BLaER1 treated with 17β-estradiol and CSF1 and Interleukin-3, amounts not matched to agents 10 nM and 100 nM (cell line): ENCODE measurements at regions not wholly inside any gene's neighbourhood (a gene's known extent, or its start where the extent isn't known, plus 50 kb on each side); places are given as distances from the start of the nearest gene placed in this dataset.
A peak's percentile ranks its signal among the peaks of the same experiment; 100 is the strongest.

ENCODE experiments used
- H3K27ac ChIP-seq, 11 experiments: shearing (Covaris generic); formaldehyde crosslinking; 2 replicates each; pipeline ENCODE4 v1.8.1; 2022
- H3K27me3 ChIP-seq, 11 experiments: shearing (Covaris generic); formaldehyde crosslinking; 2 replicates each; pipeline ENCODE4 v1.8.1; 2022
- H3K36me3 ChIP-seq, 11 experiments: shearing (Covaris generic); formaldehyde crosslinking; 2 replicates each; pipeline ENCODE4 v1.8.1; 2022
- H3K4me1 ChIP-seq, 10 experiments: shearing (Covaris generic); formaldehyde crosslinking; 2 replicates each; pipeline ENCODE4 v1.8.1; 2022
- H3K4me2 ChIP-seq, 11 experiments: shearing (Covaris generic); formaldehyde crosslinking; 2 replicates each; pipeline ENCODE4 v1.8.1; 2022
- H3K4me3 ChIP-seq, 10 experiments: shearing (Covaris generic); formaldehyde crosslinking; 2 replicates each; pipeline ENCODE4 v1.8.1; 2022
- H3K9ac ChIP-seq, 11 experiments: shearing (Covaris generic); formaldehyde crosslinking; 2 replicates each; pipeline ENCODE4 v1.8.1; 2022
- H3K9me3 ChIP-seq, 11 experiments: shearing (Covaris generic); formaldehyde crosslinking; replicated peaks in 1 of 11; 2 replicates each; pipeline ENCODE4 v1.8.1; 2022
- H4K20me1 ChIP-seq, 11 experiments: shearing (Covaris generic); formaldehyde crosslinking; 2 replicates each; pipeline ENCODE4 v1.8.1; 2022
- Cebpa-rat ChIP-seq, 11 experiments: shearing (Covaris generic); IDR thresholded peaks; 2 replicates each; pipeline ENCODE4 v1.8.1; 2022

DNA sequence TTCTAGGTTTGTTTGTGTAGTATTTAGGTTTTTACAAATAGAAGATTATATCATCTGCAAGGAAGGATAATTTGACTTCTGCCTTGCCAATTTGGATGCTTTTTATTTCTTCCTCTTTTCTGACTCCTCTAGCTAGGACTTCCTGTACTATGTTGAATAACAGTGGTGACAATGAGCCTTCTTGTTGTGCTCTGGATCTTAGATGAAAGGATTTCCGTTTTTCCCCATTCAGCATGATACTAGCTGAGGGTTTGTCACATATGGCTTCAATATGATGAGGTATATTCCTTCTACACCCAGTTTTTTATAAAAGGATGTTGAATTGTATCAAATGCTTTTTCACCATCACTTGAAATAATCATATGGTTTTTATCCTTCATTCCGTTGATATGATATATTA is 101.4 kb downstream of the FBXO4 start:
- TF ChIP-seq Cebpa-rat (IDR thresholded peaks at IDR 0.05), result no peak
- Histone ChIP-seq H3K4me2 (no peak overlapping the region), H3K4me3 (no peak overlapping the region), H3K9ac (no peak overlapping the region), H3K36me3 (no peaks in the 10 kb centered on the region), H3K27me3 (no peaks in the 10 kb centered on the region), H3K4me1 (no peaks in the 10 kb centered on the region), H3K9me3 (peaks cover 0 to 8% (median 0%) of the 10 kb centered on the region in 11 experiments; a peak in 2 of 22 replicates), H3K27ac (no peak overlapping the region), H4K20me1 (no peaks in the 10 kb centered on the region)

DNA sequence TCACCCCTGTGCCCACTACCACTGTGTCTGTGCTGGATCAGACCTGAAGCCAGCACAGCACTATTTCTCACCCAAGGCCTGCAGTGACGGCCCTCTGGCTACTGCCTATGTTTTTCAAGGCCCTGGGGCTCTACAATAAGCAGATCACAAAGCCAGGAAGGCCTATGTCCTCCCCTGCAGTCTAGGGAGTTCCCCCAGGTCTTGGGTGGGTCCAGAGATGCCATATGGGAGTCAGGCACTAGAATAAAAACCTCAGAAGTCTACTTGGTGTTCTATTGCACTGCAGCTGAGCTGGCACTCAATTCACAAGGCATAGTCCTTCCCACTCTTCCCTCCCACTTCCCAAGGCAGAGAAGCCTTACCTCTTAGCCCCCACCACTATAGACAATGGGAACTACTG is 107.1 kb downstream of the FBXO4 start:
- Histone ChIP-seq H4K20me1 (no peaks in the 10 kb centered on the region), H3K4me1 (peaks cover 0 to 5% (median 0%) of the 10 kb centered on the region in 10 experiments; a peak in 6 of 20 replicates), H3K36me3 (no peaks in the 10 kb centered on the region), H3K9ac (no peak overlapping the region), H3K27ac (no peak overlapping the region), H3K4me2 (no peak overlapping the region), H3K9me3 (no peaks in the 10 kb centered on the region), H3K27me3 (no peaks in the 10 kb centered on the region), H3K4me3 (no peak overlapping the region)
- no peak for TF ChIP-seq Cebpa-rat (IDR thresholded peaks at IDR 0.05)

DNA sequence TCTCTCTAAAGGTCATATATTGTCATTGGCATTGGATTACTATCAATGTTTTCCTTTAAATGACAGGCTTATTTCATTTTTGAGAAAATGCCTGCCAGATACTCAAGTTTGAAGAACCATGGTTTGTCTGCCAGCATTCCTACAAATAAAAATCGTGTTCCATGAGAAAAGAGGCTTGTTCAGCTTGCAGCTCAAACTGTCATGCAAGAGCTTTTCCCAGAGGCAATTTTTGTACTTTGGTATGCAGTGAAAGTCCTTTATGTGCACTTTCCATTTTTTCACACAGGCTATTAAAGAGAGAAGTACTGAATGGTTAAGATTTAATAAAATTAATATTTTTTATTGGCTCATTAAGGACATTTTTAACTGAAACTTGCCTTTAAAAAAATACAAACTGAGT is 110.4 kb downstream of the FBXO4 start:
- no peak overlapping the region for H3K4me3 ChIP-seq
- H3K27ac ChIP-seq, result no peak overlapping the region
- no peak overlapping the region for H3K9ac ChIP-seq
- no peaks in the 10 kb centered on the region for H3K27me3 ChIP-seq
- H3K36me3 ChIP-seq, result no peaks in the 10 kb centered on the region
- no peaks in the 10 kb centered on the region for H3K9me3 ChIP-seq
- peaks cover 0 to 15% (median 0%) of the 10 kb centered on the region in 10 experiments; a peak in 7 of 20 replicates for H3K4me1 ChIP-seq
- no peaks in the 10 kb centered on the region for H4K20me1 ChIP-seq
- no peak overlapping the region for H3K4me2 ChIP-seq
- no peak for TF ChIP-seq Cebpa-rat (IDR thresholded peaks at IDR 0.05)

DNA sequence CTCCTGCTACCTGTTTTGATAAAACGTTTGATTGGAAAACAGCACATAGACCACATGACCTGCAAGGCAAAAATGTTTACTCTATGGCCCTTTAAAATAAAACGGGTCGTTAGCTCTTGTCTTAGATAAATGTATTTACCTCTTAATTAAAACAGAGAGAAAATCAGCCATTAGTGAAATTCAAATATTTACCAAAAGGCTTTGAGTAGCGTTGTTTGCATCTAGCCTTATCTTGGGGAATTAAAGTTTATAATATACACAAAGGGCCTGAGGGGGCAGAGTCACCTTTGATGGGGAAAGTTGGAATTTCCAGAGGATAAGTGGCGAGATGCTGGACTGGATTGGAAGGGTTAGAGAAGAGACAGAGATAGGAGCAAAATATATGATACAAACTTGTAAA is 111.3 kb downstream of the FBXO4 start:
- Histone ChIP-seq H3K9me3 (no peaks in the 10 kb centered on the region), H3K9ac (no peak overlapping the region), H3K27me3 (no peaks in the 10 kb centered on the region), H3K4me2 (no peak overlapping the region), H3K36me3 (no peaks in the 10 kb centered on the region), H3K4me1 (peaks cover 0 to 15% (median 0%) of the 10 kb centered on the region in 10 experiments; a peak in 7 of 20 replicates), H3K27ac (no peak overlapping the region), H4K20me1 (no peaks in the 10 kb centered on the region), H3K4me3 (no peak overlapping the region)
- no peak for TF ChIP-seq Cebpa-rat (IDR thresholded peaks at IDR 0.05)

DNA sequence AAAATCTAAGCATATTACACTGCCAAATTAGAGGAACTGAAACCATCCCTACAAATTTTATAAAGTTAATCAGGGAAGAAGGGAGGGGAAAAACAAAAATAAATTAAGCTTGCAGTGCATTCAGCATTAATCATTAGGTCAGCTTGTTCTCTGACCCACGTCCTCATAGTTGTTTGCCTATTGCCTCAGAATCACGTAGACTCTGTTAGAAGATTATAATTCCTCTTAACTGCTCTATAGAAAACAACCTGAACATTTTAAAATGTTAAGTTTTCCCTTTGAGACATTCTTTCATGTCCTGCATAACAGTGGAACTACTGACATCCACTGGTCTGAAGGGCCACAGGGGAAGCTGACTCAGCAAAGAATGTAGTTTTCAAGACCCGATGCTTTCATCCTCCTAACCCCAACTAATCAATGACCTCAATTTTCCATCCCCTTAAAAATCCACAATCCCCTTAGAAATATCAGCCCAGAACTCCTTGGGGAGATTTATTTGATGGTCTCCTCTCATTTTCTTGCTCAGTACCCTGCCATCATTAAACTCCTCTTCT is 112.4 kb downstream of the FBXO4 start:
- H3K4me2 ChIP-seq, result peak overlapping the region in 4 of 11 experiments; percentile 3 to 67 (median 32); a peak in 6 of 22 replicates
- H3K9ac ChIP-seq, result no peak overlapping the region
- H3K36me3 ChIP-seq, result no peaks in the 10 kb centered on the region
- peaks cover 0 to 15% (median 0%) of the 10 kb centered on the region in 10 experiments; a peak in 7 of 20 replicates for H3K4me1 ChIP-seq
- no peaks in the 10 kb centered on the region for H3K27me3 ChIP-seq
- no peaks in the 10 kb centered on the region for H4K20me1 ChIP-seq
- H3K9me3 ChIP-seq, result no peaks in the 10 kb centered on the region
- H3K27ac ChIP-seq, result 0 out of 22 replicates have a peak overlapping the region, but pooled peaks of 1 of the 11 experiments have one; percentile 15
- H3K4me3 ChIP-seq, result no peak overlapping the region
- TF ChIP-seq Cebpa-rat (IDR thresholded peaks at IDR 0.05), result no peak

DNA sequence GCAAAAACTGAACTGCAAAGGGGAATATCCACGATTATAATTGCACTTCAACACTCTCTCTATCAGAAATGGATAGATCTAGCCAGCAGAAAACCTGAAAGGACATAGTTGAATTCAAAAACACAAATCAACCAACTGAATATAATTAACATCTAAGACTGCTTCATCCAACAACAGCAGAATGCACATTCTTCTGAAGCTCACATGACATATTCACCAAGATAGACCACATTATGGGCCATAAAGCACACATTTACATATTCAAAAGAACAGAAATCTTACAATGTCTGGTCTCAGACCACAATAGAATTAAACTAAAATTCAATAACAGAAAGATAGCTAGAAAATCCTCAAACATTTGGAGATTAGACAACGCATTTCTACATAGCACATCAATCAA is 118.3 kb downstream of the FBXO4 start:
- H3K9ac ChIP-seq, result no peak overlapping the region
- no peak overlapping the region for H3K4me3 ChIP-seq
- no peak overlapping the region for H3K27ac ChIP-seq
- no peaks in the 10 kb centered on the region for H3K36me3 ChIP-seq
- no peaks in the 10 kb centered on the region; a peak in 1 of 22 replicates for H3K9me3 ChIP-seq
- H3K4me2 ChIP-seq, result no peak overlapping the region
- H3K27me3 ChIP-seq, result no peaks in the 10 kb centered on the region
- no peak for TF ChIP-seq Cebpa-rat (IDR thresholded peaks at IDR 0.05)
- H3K4me1 ChIP-seq, result no peaks in the 10 kb centered on the region
- H4K20me1 ChIP-seq, result no peaks in the 10 kb centered on the region

DNA sequence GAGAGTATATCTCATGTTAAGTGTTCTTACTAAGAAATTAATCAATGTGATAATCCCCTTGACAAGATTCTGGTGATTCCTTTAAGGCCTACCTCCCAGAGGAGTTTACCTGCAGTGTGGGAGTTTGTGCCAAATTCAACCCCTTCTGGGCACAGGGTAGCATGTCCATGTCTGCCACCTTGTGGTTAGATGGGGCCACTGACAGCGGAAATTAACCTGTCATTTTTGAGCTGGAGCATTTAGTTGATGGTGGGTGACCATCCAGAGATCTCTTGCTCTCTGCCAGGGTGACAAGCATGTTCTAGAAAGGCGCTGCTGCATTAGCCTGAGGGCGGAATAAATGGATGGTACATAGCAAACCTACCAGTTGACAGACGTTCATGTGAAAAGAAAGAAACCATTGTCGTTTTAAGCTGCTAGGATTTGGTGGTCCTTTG is 132.2 kb downstream of the FBXO4 start:
- no peaks in the 10 kb centered on the region for H3K27me3 ChIP-seq
- no peak for TF ChIP-seq Cebpa-rat (IDR thresholded peaks at IDR 0.05)
- H3K4me3 ChIP-seq, result no peak overlapping the region
- H3K9ac ChIP-seq, result no peak overlapping the region
- no peaks in the 10 kb centered on the region for H3K36me3 ChIP-seq
- H3K4me1 ChIP-seq, result no peaks in the 10 kb centered on the region
- H3K9me3 ChIP-seq, result 0 out of 22 replicates have a peak, but pooled peaks cover 0 to under 1% (median 0%) of the 10 kb centered on the region in 11 experiments
- no peaks in the 10 kb centered on the region for H4K20me1 ChIP-seq
- H3K4me2 ChIP-seq, result no peak overlapping the region
- no peak overlapping the region for H3K27ac ChIP-seq

DNA sequence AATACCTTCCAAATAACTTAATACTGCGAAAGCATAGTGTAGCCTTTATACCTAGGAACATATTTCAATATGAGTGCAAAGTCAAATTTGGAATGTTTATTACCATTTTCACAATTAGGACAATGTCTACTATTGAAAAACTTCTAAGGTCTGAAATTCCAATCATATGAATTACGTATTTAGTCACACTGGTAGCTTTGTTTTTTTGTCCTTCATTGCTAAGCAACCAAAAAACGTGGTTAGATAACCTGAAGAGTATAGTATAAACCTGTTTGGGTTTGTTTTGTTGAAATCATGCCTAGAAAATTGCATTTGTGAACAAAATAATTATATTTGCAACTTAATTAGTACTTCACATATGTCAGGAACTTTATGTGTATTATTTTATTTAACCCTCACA is 134.2 kb downstream of the FBXO4 start:
- Histone ChIP-seq H3K27me3 (no peaks in the 10 kb centered on the region), H3K36me3 (no peaks in the 10 kb centered on the region), H4K20me1 (no peaks in the 10 kb centered on the region), H3K4me2 (no peak overlapping the region), H3K9ac (no peak overlapping the region), H3K27ac (no peak overlapping the region), H3K4me1 (no peaks in the 10 kb centered on the region), H3K4me3 (no peak overlapping the region), H3K9me3 (0 out of 22 replicates have a peak, but pooled peaks cover 0 to 3% (median 0%) of the 10 kb centered on the region in 11 experiments)
- no peak for TF ChIP-seq Cebpa-rat (IDR thresholded peaks at IDR 0.05)

DNA sequence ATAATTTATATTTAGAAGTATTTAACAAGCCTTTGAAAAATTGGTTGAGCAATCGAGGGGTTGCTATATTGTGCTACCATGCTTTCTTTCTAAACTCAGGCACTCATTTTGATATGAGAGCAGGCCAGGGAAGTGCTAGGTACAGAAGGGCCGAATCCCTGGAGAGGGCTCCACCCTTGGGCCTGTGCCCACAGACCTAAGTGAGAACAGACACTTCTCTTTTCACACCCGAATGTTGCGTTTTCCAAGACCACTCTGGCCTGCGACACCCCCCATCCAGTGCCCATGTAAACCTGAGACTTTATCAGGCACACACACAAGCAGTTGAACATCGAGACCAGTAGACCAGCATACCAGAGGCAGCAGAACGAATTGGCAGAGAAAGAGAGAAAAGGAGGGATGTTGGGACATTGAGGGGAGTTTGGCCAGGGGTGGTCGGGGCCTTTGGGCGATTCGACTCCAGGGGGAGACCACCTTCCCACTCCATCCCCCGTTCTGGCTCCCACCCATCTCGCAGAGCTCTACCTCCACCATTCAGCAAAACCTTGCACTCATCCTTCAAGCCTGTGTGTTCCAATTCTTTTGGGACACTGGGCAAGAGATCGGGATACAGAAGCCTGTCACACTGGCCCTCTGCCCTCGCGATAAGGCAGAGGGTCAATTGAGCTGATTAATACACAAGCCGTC is 134.8 kb downstream of the FBXO4 start:
- no peak overlapping the region for H3K4me3 ChIP-seq
- no peak overlapping the region for H3K9ac ChIP-seq
- H4K20me1 ChIP-seq, result no peaks in the 10 kb centered on the region
- H3K36me3 ChIP-seq, result no peaks in the 10 kb centered on the region
- no peaks in the 10 kb centered on the region for H3K4me1 ChIP-seq
- no peak overlapping the region for H3K27ac ChIP-seq
- no peak overlapping the region for H3K4me2 ChIP-seq
- no peak for TF ChIP-seq Cebpa-rat (IDR thresholded peaks at IDR 0.05)
- no peaks in the 10 kb centered on the region for H3K27me3 ChIP-seq
- 0 out of 22 replicates have a peak, but pooled peaks cover 0 to 3% (median 0%) of the 10 kb centered on the region in 11 experiments for H3K9me3 ChIP-seq

DNA sequence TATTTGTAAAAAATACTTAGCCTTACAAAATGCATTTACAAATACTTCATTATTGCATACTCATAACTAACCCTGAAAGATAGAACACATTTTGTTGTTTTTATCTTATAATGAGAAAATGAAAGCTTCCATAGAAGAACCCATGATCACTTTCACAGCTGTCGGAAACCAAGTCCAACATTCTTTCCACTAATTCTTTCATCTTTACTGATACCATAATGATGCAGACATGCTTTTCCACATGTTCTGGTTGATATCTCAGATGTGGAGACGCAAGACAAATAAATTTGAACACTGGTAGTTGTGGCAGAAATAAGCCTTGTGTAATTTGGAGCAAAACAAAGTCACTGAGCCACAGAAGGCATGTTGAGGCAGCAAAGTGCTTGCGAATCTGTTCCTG is 136.0 kb downstream of the FBXO4 start:
- 0 out of 22 replicates have a peak, but pooled peaks cover 0 to 3% (median 0%) of the 10 kb centered on the region in 11 experiments for H3K9me3 ChIP-seq
- H3K27ac ChIP-seq, result no peak overlapping the region
- H3K4me2 ChIP-seq, result no peak overlapping the region
- no peaks in the 10 kb centered on the region for H3K4me1 ChIP-seq
- TF ChIP-seq Cebpa-rat (IDR thresholded peaks at IDR 0.05), result no peak
- H3K4me3 ChIP-seq, result no peak overlapping the region
- H3K27me3 ChIP-seq, result no peaks in the 10 kb centered on the region
- H3K36me3 ChIP-seq, result no peaks in the 10 kb centered on the region
- no peaks in the 10 kb centered on the region for H4K20me1 ChIP-seq
- H3K9ac ChIP-seq, result no peak overlapping the region
